GM23338 (cell line): ENCODE measurements at regions not wholly inside any gene's neighbourhood (a gene's known extent, or its start where the extent isn't known, plus 50 kb on each side); places are given as distances from the start of the nearest gene placed in this dataset.

ENCODE experiments used
- ATAC-seq: fragments of 200-7000 bp; cut with Tn5 transposase; 3 replicates; pipeline ENCODE4 v1.9.1; 2020
- DNase-seq: peaks from one replicate; pipeline ENCODE4 v3.0.0-alpha.2; 2015; ENCODE audit warnings: low spot score
- H2AFZ ChIP-seq: fragments of 200-600 bp; sonication (generic); 2 replicates; pipeline ENCODE4 v1.8.0; 2016; ENCODE audit warnings: antibody characterized with exemption, mild to moderate bottlenecking, moderate library complexity
- H3F3A ChIP-seq: fragments of 200-600 bp; sonication (generic); replicated peaks from 2 replicates; pipeline ENCODE4 v1.8.0; 2017; ENCODE audit warnings: antibody characterized with exemption, mixed run types, low read depth
- H3K27ac ChIP-seq: fragments of 200-600 bp; sonication (generic); 2 replicates; pipeline ENCODE4 v1.6.1; 2016; ENCODE audit warnings: low read depth
- H3K27me3 ChIP-seq: fragments of 200-600 bp; sonication (generic); 2 replicates; pipeline ENCODE4 v1.8.0; 2016; ENCODE audit warnings: mild to moderate bottlenecking, mixed run types, moderate library complexity; ENCODE audit not compliant: insufficient read depth
- H3K36me3 ChIP-seq: fragments of 200-600 bp; sonication (generic); 2 replicates; pipeline ENCODE4 v1.8.0; 2016; ENCODE audit warnings: mild to moderate bottlenecking; ENCODE audit not compliant: insufficient read depth
- H3K4me1 ChIP-seq: fragments of 200-600 bp; sonication (generic); 2 replicates; pipeline ENCODE4 v1.8.0; 2016; ENCODE audit warnings: mild to moderate bottlenecking, moderate library complexity; ENCODE audit not compliant: insufficient read depth
- H3K4me2 ChIP-seq: fragments of 200-600 bp; sonication (generic); 2 replicates; pipeline ENCODE4 v1.7.1; 2017; ENCODE audit warnings: mixed run types
- H3K4me3 ChIP-seq: fragments of 200-600 bp; sonication (generic); 2 replicates; pipeline ENCODE4 v1.6.1; 2016; ENCODE audit warnings: mixed run types
- H3K79me2 ChIP-seq: fragments of 200-600 bp; sonication (generic); replicated peaks from 2 replicates; pipeline ENCODE4 v1.8.0; 2017; ENCODE audit warnings: mild to moderate bottlenecking; ENCODE audit not compliant: insufficient read depth
- H3K9me2 ChIP-seq: fragments of 200-600 bp; sonication (generic); 2 replicates; pipeline ENCODE4 v1.8.0; 2017; ENCODE audit not compliant: insufficient read depth
- H4K20me1 ChIP-seq: fragments of 200-600 bp; sonication (generic); replicated peaks from 2 replicates; pipeline ENCODE4 v1.8.0; 2017; ENCODE audit warnings: mild to moderate bottlenecking; ENCODE audit not compliant: insufficient read depth
- H3K27ac Mint-ChIP-seq: 2 replicates; pipeline ENCODE4 v1.8.0; 2020; ENCODE audit warnings: inconsistent platforms, mild to moderate bottlenecking, moderate library complexity, mixed read lengths
- H3K27me3 Mint-ChIP-seq: 3 replicates; pipeline ENCODE4 v1.8.0; 2022; ENCODE audit warnings: low read depth, mild to moderate bottlenecking, moderate library complexity, mixed read lengths, inconsistent platforms; ENCODE audit not compliant: insufficient read depth, poor library complexity
- H3K36me3 Mint-ChIP-seq: 3 replicates; pipeline ENCODE4 v1.8.0; 2021; ENCODE audit warnings: low read depth, mild to moderate bottlenecking, inconsistent platforms, moderate library complexity, mixed read lengths
- H3K4me1 Mint-ChIP-seq: 3 replicates; pipeline ENCODE4 v1.8.0; 2020; ENCODE audit warnings: mild to moderate bottlenecking, inconsistent platforms, mixed read lengths
- H3K4me3 Mint-ChIP-seq: 3 replicates; pipeline ENCODE4 v1.8.0; 2021; ENCODE audit warnings: moderate library complexity, mild to moderate bottlenecking, inconsistent platforms, mixed read lengths
- H3K9me3 Mint-ChIP-seq: 3 replicates; pipeline ENCODE4 v1.8.0; 2020; ENCODE audit warnings: moderate library complexity, mild to moderate bottlenecking, inconsistent platforms, mixed read lengths
- EZH2 ChIP-seq: fragments of 200-600 bp; sonication (generic); IDR thresholded peaks from one replicate; pipeline ENCODE4 v1.8.0; 2017; ENCODE audit warnings: antibody characterized with exemption, mild to moderate bottlenecking, low read depth; ENCODE audit not compliant: unreplicated experiment
- POLR2AphosphoS5 ChIP-seq: IDR thresholded peaks from 2 replicates; pipeline ENCODE4 v1.6.1; 2016; ENCODE audit warnings: antibody characterized with exemption, low read depth
- ZNF114 ChIP-seq: fragments of 250-450 bp; sonication (Bioruptor Pico); IDR thresholded peaks from 2 replicates; pipeline ENCODE4 v1.5.0; 2020; ENCODE audit warnings: mild to moderate bottlenecking, moderate library complexity
- ZNF462 ChIP-seq: fragments of 250-450 bp; sonication (Bioruptor Pico); IDR thresholded peaks from 2 replicates; pipeline ENCODE4 v1.5.0; 2020; ENCODE audit warnings: mild to moderate bottlenecking, moderate library complexity
- TF ChIP-seq, protein P1 (sequence below), 2 experiments: fragments of 200-600 bp in 1 of 2; sonication (generic) in 1 of 2; conservative IDR thresholded peaks; 2 replicates each; pipeline versions ENCODE4 v1.5.1 to v1.6.1; 2016 to 2017; ENCODE audit warnings: antibody characterized with exemption in 2 of 2, low read depth in 2 of 2, mild to moderate bottlenecking in 2 of 2, moderate library complexity in 1 of 2

DNA sequence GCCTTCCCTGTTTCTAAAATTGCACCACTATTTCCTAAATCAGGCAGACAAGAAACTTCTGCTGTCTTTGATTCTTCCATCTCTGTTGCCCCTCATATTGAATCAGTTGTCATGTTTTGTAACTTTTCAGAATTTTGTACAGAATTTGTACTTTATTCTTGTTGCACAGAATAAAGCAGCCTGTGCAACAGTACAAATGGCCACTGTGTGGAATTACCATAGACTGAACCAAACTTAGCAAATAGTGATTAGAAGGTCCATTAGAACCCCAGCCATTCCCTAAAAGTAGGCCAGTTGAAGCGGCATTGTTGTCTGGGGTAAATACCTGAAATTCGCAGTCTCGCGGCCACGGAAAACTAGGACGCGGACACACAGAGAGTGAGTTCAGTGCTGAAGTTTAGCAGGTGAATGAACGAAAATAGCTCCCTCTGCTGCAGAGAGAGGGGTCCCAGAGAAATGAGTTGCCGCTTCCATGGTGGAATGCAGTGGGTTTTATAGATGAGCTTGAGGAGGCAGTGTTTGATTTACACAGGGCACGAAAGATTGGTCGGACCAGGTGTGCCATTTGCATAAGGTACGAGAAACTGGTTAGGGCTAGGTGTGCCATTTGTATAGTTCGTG lies 71.8 kb downstream of the C4orf33 start:
- Histone ChIP-seq H3K36me3 (no peaks in the 10 kb centered on the region), H3K27ac (no peak overlapping the region), H4K20me1 (no peaks in the 10 kb centered on the region), H3K4me3 (peak overlapping the region; percentile 10; the same call in 1 of the 2 replicates), H3K9me2 (no peaks in the 10 kb centered on the region), H3F3A (no peaks in the 10 kb centered on the region), H3K4me1 (no peaks in the 10 kb centered on the region; the same call in 1 of the 2 replicates), H3K4me2 (peak overlapping the region; percentile 41; the same call in 1 of the 2 replicates), H3K79me2 (no peaks in the 10 kb centered on the region), H3K27me3 (no peaks in the 10 kb centered on the region), H2AFZ (peak overlapping the region; percentile 73; the same call in 1 of the 2 replicates)
- Mint-ChIP-seq H3K27me3 (peaks cover 2% of the 10 kb centered on the region), H3K4me3 (no peak overlapping the region; the same call in 2 of the 3 replicates), H3K27ac (no peak overlapping the region; the same call in 1 of the 2 replicates), H3K9me3 (no peaks in the 10 kb centered on the region), H3K4me1 (peaks cover 3% of the 10 kb centered on the region; the same call in 2 of the 3 replicates), H3K36me3 (no peaks in the 10 kb centered on the region)
- TF ChIP-seq ZNF462 (CRISPR knock-in tag) (no peak), EZH2 (no peak), ZNF114 (CRISPR knock-in tag) (no peak), POLR2AphosphoS5 (no peak)
- TF ChIP-seq, protein P1, sequence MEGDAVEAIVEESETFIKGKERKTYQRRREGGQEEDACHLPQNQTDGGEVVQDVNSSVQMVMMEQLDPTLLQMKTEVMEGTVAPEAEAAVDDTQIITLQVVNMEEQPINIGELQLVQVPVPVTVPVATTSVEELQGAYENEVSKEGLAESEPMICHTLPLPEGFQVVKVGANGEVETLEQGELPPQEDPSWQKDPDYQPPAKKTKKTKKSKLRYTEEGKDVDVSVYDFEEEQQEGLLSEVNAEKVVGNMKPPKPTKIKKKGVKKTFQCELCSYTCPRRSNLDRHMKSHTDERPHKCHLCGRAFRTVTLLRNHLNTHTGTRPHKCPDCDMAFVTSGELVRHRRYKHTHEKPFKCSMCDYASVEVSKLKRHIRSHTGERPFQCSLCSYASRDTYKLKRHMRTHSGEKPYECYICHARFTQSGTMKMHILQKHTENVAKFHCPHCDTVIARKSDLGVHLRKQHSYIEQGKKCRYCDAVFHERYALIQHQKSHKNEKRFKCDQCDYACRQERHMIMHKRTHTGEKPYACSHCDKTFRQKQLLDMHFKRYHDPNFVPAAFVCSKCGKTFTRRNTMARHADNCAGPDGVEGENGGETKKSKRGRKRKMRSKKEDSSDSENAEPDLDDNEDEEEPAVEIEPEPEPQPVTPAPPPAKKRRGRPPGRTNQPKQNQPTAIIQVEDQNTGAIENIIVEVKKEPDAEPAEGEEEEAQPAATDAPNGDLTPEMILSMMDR (conservative IDR thresholded peaks at IDR 0.05; ENCODE audit: low read depth in 2 of 2), result peak; percentile 63 to 74
- DNase-seq, result peak; percentile 80
- peak; percentile 98 for ATAC-seq
